ENCODE measurements at regions not wholly inside any gene's neighbourhood (a gene's known extent, or its start where the extent isn't known, plus 50 kb on each side); places are given as distances from the start of the nearest gene placed in this dataset.

DNA sequence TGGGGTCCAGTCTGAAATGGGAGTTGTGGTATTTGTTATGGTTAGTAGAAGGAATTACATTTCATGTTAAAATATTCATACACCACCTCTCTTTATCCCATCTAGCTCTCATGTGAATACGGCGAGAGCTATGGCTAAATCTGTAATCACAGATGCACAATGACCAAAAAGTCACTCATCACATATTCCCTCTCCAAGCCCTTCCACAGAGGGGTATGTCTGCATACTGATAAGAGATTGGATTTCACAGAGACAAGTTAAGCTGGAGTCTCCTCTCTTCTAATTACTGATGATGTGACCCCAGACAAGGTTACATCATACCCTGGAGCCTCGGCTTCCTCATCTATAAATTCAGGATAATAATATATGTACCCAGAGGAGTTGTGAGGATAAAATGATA lies 237.8 kb upstream of the RHOBTB1 start:
- no peaks in the 10 kb centered on the region for H3K36me3 Mint-ChIP-seq (ENCODE audit: insufficient read depth, unreplicated experiment)
- H3K4me1 Mint-ChIP-seq (ENCODE audit: low read depth, unreplicated experiment): no peaks in the 10 kb centered on the region
- H3K27ac Mint-ChIP-seq (ENCODE audit: unreplicated experiment): no peak overlapping the region
- CTCF ChIA-PET: no interaction called here
- no peak overlapping the region for H3K4me3 Mint-ChIP-seq (ENCODE audit: low read depth, unreplicated experiment)
- intact Hi-C loops (cut with micrococcal nuclease; ENCODE audit: unreplicated experiment): no loop called here
- H3K27me3 Mint-ChIP-seq (ENCODE audit: unreplicated experiment): no peaks in the 10 kb centered on the region
- no TSS peak for BruUV-seq (replicated peaks)
- no peaks in the 10 kb centered on the region for H3K9me3 Mint-ChIP-seq (ENCODE audit: low read depth, unreplicated experiment)
- no peak for TF ChIP-seq CTCF (IDR thresholded peaks at IDR 0.05; ENCODE audit: unreplicated experiment)
- DNase-seq: no peak

- Mint-ChIP-seq H3K36me3 (ENCODE audit: insufficient read depth, unreplicated experiment) (no peaks in the 10 kb centered on the region), H3K9me3 (ENCODE audit: low read depth, unreplicated experiment) (no peaks in the 10 kb centered on the region), H3K4me1 (ENCODE audit: low read depth, unreplicated experiment) (no peaks in the 10 kb centered on the region), H3K27ac (ENCODE audit: unreplicated experiment) (no peak overlapping the region), H3K4me3 (ENCODE audit: low read depth, unreplicated experiment) (no peak overlapping the region), H3K27me3 (ENCODE audit: unreplicated experiment) (no peaks in the 10 kb centered on the region)
- BruUV-seq (replicated peaks): no TSS peak
- intact Hi-C loops (cut with micrococcal nuclease; ENCODE audit: unreplicated experiment): no loop called here
- CTCF ChIA-PET: no interaction called here
- TF ChIP-seq CTCF (IDR thresholded peaks at IDR 0.05; ENCODE audit: unreplicated experiment): no peak
- DNase-seq: no peak
These were observed 235.8 kb upstream of the RHOBTB1 start for GRCh38 chr10:61179771-61180170.

- no peaks in the 10 kb centered on the region for H3K27me3 Mint-ChIP-seq (ENCODE audit: unreplicated experiment)
- no peaks in the 10 kb centered on the region for H3K36me3 Mint-ChIP-seq (ENCODE audit: insufficient read depth, unreplicated experiment)
- CTCF ChIA-PET: interaction anchor here (0.6 kb wide), 2 partner anchors 189 kb away, joined by 3 to 4 read pairs; no protein-coding TSS in a partner anchor
- no peak for TF ChIP-seq CTCF (IDR thresholded peaks at IDR 0.05; ENCODE audit: unreplicated experiment)
- H3K4me1 Mint-ChIP-seq (ENCODE audit: low read depth, unreplicated experiment): no peaks in the 10 kb centered on the region
- H3K9me3 Mint-ChIP-seq (ENCODE audit: low read depth, unreplicated experiment): no peaks in the 10 kb centered on the region
- no TSS peak for BruUV-seq (replicated peaks)
- H3K4me3 Mint-ChIP-seq (ENCODE audit: low read depth, unreplicated experiment): no peak overlapping the region
- no peak overlapping the region for H3K27ac Mint-ChIP-seq (ENCODE audit: unreplicated experiment)
- DNase-seq: no peak
- intact Hi-C loops (cut with micrococcal nuclease; ENCODE audit: unreplicated experiment): no loop called here
These were observed 232.4 kb upstream of the RHOBTB1 start for GRCh38 chr10:61176424-61176823.

DNA sequence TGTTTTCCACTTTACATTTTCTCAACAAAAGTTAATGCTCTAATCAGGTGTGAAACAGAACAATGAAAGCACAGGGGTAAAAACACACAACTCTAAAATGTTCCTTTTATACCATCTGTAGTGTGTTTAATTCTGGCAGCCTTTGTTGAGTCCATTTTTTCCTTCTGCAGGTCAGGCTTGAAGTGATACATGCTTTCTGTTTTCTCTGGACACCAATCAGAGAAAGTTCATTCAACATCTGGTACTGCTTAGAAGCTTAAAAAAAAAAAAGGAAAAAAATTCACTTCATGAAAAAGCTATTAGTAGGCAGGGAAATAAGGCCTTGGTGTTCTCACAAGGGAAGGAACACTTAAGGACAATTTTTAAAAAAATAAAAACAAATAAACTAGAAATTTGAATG lies 231.3 kb upstream of the RHOBTB1 start:
- Mint-ChIP-seq H3K27ac (ENCODE audit: unreplicated experiment) (no peak overlapping the region), H3K9me3 (ENCODE audit: low read depth, unreplicated experiment) (no peaks in the 10 kb centered on the region), H3K36me3 (ENCODE audit: insufficient read depth, unreplicated experiment) (no peaks in the 10 kb centered on the region), H3K4me3 (ENCODE audit: low read depth, unreplicated experiment) (no peak overlapping the region), H3K4me1 (ENCODE audit: low read depth, unreplicated experiment) (no peaks in the 10 kb centered on the region), H3K27me3 (ENCODE audit: unreplicated experiment) (no peaks in the 10 kb centered on the region)
- no peak for DNase-seq
- CTCF ChIA-PET: no interaction called here
- BruUV-seq (replicated peaks): no TSS peak
- TF ChIP-seq CTCF (IDR thresholded peaks at IDR 0.05; ENCODE audit: unreplicated experiment): no peak
- intact Hi-C loops (cut with micrococcal nuclease; ENCODE audit: unreplicated experiment): no loop called here

GRCh38 chr10:61173450-61173849 lies 229.5 kb upstream of the RHOBTB1 start:
- Mint-ChIP-seq H3K4me3 (ENCODE audit: low read depth, unreplicated experiment) (no peak overlapping the region), H3K4me1 (ENCODE audit: low read depth, unreplicated experiment) (no peaks in the 10 kb centered on the region), H3K27ac (ENCODE audit: unreplicated experiment) (no peak overlapping the region), H3K36me3 (ENCODE audit: insufficient read depth, unreplicated experiment) (no peaks in the 10 kb centered on the region), H3K9me3 (ENCODE audit: low read depth, unreplicated experiment) (no peaks in the 10 kb centered on the region), H3K27me3 (ENCODE audit: unreplicated experiment) (no peaks in the 10 kb centered on the region)
- no TSS peak for BruUV-seq (replicated peaks)
- TF ChIP-seq CTCF (IDR thresholded peaks at IDR 0.05; ENCODE audit: unreplicated experiment): no peak
- no peak for DNase-seq
- intact Hi-C loops (cut with micrococcal nuclease; ENCODE audit: unreplicated experiment): no loop called here
- CTCF ChIA-PET: no interaction called here
